Fibroblast of skin of back (primary cell): ENCODE measurements at regions not wholly inside any gene's neighbourhood (a gene's known extent, or its start where the extent isn't known, plus 50 kb on each side); places are given as distances from the start of the nearest gene placed in this dataset.

Experiments used
- DNase-seq: peaks from one replicate; pipeline ENCODE4 v3.0.0-alpha.2; 2013

DNA sequence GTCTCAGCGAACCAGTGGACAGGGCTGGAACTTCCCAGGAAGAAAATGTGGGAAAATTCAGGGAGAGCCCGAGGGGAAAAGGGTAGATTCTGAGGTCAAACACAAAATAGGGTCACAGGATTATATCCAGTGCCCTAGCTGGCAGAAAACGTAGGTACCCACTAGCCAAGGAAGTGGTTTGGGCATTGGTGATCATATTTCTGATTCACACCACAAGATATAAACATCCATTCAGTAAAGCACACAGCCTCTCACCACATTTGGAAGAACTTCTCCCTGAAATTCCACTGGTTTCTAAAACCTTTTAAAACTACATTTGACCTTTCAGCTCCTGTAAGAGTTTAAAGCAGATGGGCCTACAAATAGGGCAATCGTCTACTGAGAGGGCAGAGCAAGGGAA lies 186.9 kb downstream of the TTC32 start:
- DNase-seq, result no peak

DNA sequence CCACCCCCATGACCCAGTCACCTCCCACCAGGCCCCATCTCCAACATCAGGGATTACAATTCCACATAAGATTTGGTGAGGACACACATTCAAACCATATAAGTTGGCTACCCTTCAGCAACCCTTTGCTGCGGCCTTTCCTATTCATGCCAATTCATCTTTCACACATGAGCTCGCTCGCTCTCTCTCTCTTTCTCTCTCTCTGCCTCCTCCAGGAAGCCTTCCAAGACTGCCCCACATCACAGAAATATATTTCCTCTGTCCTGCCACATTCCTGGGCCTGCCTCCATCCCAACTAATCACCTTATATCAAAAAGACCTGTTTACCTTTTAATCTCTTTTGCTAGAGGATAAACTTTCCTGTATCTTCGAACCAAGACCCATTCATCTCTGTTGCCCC lies 188.9 kb downstream of the TTC32 start:
- DNase-seq, result no peak

DNA sequence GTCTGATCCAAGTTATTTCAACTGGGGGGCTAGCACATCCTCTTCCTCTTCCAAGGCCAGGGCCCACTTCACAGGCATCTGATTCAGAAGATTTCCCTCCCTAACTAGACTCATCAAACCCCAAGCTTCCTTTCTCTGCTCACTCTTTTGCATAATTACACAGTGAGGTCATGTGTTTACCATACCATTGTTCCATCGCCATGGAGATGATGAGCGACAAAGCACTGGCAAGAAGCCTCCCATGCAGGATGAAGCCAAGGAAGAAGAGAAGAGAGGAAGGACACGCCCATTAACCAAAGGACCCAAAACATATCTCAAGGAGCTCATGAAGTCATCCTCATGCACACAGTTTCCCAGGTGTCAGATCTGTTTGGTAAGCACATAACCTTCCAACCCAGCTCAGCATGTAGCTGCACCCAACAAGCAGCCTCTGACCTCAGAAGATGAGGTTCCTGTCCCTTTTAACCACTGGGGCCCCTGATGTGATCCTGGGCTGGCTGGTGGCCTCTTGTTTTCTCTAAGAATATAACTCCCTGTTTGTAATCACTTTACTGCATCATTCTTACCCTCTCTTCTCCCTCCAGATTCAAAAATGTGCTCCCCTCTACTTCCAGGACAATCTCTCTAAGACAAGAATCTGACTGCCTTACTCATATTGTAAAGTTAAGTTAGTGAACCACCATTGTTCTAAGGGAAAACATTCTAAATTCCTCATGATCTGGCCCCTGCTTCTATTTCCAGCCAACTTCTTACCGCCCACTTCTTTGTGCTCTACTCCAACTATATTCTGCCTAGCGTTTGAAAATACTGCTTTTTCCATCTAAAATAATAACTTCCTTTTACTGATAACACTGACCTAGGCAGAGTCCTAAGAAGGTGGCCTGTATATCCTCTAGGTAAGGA lies 190.1 kb downstream of the TTC32 start:
- DNase-seq, result peak; percentile 98

DNA sequence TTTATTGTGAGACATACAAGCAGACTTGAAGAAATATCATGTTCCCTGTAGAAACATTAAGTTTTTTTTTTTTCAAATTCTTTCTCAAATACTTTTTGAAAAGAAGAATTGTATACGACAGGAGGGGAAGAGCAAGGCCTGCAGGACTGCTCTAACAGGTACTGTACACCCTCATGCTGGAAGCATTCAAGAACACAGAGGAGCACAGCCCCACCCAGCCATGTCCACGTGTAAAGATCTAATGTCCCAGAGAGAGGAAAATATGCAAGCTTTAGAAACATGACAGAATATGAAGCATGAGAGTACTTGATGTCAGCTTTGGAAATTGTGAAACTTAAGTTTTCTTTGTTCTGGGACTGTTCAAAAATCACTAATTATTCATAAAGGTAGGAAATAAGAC lies 191.6 kb downstream of the TTC32 start:
- no peak for DNase-seq

DNA sequence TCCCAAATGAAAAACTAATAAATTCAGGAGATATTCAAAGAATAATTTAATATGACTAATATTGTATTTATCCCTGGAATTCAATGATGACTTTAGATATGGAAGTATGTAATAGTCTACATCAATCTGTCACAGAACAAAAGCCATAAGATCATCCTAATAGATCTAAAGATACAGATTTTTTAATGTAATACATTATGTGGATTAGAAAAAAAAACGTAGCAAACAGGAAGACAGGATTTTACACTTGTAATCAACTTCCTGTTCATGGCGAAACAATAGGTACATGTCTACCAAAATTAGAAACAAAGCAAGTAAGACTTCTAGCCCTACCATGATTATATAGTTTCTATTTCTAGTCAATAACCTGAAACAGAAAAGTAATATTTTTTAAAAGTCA lies 192.2 kb downstream of the TTC32 start:
- no peak for DNase-seq

DNA sequence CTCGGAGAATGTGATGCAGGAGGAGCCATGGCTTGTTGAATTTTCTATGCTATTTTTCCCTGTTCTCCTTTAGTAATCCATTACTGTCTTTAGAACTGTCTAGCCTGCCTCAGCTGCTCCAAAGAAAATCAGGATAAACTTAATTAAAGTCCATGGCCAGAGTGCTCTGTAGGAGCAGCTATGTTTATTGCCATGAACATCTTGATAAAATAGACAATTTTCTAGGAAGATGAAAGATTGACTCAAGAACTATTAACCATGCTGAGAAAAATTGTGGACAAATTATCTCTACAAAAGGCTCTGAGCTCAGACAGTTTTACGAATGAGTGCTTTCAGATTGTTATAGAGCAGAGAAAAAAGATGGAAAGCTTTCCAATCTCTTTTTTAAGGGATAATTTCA lies 193.0 kb downstream of the TTC32 start:
- no peak for DNase-seq

DNA sequence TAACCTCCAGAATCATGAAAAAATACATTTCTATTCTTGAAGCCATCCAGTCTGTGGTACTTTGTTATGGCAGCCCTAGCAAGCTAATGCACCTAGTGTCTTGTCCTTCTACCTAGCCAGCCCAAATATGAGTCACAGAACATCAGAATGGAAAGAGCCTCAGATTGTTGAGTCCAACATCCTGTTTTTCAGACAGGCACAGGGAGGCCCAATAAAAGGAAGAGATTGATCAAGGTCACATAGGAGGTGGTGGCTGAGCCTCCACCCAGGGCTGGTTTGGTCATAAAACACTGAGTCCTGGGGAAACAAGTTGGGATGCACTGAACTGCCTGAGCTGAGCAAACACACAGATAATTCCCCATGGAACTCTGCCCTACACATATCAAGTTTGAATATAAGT lies 195.5 kb downstream of the TTC32 start:
- no peak for DNase-seq

DNA sequence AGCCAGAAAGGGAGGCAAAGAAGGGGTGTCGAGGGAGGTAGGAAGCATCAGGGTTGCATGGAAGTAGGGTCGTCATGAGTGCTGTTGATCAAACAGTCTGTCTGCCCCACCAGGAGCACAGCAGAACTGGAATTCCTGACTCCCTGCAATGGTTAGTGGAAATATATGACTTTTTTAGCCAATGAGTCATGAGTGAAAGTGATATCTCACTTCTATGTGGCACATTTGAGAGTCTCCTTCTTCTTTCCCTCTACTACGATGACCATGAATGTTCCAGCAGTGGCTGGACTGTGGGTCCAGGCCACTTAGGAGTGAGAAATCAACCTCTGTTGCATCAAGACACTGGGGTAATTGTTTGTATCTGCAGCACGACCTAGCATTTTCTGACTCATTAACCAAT lies 199.5 kb downstream of the TTC32 start:
- DNase-seq, result peak; percentile 45

DNA sequence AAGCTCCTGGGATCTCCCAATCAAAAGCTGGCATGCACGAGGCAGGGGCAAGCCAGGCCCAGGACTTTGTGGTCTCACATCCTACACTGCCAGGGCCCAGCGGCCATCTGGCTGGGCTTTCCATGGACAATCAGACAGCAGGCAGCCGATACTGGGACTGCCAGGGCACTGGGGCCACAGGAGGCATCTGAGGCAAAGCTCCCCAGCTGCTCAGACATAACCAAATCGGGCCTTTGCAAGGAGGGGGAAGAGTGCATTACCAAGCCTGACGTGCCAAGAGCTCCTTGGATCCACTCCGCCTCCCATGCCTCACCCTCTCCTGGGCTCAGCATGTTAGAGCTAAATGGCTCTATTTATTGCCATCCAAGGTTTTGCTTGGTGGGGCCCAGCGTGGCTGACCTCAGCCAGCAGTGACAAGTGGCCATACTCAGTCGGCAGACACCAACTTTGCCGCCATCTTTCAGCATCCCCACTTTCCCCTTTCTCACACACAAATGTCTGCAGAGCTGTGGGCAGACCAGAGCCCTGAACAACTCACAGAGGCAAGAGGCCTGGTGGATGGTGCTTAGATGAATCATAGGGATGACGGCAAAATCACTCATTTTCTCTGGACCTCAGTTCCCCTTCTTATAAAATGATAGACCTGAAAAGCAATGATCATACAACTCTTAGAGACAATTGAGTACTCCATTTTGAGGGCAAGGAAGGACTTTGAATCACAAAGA lies 200.8 kb downstream of the TTC32 start:
- no peak for DNase-seq

DNA sequence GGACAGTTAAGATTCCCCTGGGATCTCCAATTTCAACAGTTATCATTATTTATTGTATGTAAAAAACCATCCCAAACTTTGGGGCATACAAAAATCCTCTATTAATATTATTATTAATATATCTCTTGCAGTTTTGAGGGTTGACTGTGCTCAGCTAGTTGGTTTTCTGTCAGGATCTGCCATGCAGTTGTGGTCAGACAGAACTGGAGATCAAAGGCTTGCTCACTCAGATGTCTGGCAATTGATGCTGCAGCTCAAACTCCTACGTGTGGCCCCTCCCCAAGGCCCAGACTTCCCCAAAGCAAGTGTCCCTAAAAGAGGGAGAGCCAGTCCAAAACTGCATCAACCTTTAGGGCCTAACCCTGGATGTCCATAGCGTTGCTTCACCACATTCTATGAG lies 204.7 kb downstream of the TTC32 start:
- no peak for DNase-seq

DNA sequence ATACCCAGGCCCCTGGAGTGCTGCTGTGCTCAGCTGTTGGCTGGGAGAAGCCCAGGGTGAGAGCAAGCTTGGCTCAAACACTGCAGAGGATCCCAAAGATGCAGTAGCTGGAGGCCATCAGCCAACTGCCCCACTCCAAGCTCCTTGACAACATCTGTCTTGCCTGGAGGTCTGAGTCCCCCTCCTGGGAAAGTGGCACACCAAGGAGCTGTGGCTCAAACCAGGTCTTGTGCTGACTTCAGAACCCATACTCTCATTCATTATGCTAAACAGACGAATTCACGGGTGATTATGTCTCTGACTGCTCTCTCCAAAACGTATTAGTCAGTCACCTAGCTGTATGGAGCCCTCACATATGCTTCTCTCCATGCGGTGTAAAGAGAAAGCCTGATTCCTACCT lies 206.1 kb downstream of the TTC32 start:
- no peak for DNase-seq

DNA sequence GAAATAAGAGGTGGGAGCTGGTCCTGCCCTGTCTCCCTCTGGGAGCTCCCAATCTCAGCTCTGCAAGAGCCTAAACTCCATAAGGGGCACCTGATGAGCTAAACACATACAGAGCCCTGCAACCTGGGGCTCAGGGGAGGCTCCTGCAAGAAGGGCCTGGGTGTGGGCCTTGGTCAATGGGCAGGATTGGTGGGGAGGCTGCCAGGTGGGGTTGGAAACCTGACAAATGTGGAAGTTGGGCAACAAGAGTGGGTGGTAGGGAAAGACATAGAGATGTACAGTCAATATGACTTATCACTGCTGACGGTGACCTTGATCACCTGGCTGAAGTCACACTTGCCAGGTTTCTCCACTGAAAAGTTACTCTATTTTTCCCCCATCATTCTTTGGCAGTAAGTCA lies 209.9 kb downstream of the TTC32 start:
- no peak for DNase-seq

DNA sequence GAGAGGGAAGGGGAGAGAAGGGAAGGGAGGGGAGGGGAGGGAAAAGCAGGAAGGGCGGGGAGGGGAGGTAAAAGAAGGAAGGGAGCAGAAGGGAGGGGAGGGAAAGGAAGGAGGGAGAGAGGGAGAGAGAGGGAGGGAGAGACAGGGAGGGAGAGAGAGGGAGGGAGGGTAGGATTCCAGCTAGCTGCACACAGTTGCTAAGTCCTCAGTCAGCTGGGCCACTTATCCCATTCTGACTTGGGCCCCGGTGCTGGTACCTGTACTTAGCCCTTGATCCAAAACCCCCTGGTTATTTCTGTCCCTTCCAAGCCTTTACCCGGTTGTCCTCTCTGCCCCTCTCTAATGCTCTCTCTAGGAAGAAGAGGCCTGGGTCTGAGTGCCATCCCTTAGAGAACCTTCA lies 211.4 kb downstream of the TTC32 start:
- no peak for DNase-seq

DNA sequence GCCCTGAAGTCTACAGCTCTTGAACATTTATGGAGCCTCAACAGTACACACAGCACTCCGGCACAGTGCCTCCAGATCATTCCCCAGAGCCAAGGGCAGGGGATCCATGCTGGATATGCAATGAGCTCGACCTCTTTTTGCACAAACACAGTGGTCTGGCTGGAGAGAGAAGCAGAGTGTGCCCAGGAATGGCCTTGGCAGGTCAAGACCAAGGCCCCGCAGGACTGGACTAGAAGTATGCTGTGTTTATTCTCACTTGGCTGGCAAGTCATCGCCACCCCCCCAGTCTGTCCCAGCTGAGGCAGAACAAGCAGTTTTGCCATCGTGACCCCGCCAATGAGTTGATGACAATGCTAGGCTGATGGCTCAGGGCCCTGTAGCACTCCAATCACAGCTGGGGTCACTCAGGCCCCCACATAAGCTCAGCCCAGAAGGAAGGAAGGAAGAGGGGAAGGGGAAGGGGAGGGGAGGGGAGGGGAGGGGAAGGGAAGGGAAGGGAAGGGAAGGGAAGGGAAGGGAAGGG lies 212.1 kb downstream of the TTC32 start:
- no peak for DNase-seq

DNA sequence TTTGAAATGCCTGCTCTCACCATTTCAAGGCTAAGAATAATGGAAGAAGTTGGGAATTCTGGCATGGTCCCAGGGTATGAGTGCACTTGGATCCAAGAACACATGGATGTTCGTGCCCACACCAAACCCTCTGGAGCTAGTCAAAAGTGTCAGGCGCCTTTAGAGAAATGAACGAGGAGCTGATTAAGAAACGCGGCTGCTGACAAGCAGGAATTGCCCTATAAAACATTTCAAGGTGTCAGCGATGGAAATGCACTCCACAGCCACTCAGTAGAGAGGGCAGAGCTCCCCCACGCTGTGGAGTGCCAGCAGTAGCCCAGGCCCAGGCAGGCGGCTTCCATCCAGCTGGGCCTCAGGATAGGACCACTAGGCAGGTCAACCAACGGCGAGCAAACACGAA lies 213.7 kb downstream of the TTC32 start:
- DNase-seq, result no peak

DNA sequence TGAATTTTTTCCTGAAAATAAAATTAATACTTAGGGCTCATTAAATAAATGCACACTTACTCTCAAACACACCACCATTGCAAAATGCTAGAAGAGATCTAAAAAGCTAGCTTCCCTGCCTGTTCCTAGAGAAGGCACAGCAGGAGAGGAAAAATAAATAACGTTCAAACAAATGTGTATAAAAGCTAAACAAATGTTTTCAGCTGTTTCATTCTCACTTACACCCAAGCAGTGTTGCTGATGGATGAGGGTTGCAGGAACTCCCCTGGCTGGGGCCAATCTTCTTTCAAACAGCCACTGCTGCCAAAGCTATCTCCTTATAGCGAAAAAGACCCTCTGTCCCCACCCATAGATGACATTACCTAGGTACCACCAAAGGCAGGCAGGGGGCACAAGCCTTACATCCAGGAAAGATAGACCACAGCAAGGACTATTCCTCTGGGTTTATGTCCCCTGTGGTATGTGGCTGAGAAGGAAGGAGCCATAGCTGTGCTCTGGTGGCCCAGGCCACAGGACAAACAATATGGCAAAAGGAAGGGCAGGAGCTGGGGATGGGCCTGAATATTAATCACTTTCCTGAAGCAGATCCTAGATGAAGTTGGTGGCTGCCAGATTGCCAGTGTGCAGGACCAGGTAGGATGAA lies 214.6 kb downstream of the TTC32 start:
- DNase-seq, result no peak

DNA sequence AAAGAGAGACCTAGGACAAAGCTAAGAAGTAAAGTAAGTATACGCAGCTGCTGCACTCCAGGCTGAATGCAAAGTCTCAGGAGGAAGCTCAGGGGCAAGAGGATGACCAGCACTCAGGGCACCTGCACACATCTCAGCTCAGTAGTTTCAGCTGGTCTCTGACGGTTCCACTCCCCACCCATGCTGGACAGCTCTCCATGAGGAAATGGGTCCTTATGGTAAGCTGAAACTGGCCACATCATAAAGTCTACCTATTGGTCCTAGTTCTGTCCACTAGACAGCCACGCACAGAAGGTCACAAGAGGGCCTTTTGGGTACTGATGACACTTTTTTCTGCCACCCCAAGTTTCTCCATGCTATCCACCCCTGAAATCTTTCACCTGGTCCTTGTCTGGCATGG lies 215.3 kb downstream of the TTC32 start:
- DNase-seq, result no peak

DNA sequence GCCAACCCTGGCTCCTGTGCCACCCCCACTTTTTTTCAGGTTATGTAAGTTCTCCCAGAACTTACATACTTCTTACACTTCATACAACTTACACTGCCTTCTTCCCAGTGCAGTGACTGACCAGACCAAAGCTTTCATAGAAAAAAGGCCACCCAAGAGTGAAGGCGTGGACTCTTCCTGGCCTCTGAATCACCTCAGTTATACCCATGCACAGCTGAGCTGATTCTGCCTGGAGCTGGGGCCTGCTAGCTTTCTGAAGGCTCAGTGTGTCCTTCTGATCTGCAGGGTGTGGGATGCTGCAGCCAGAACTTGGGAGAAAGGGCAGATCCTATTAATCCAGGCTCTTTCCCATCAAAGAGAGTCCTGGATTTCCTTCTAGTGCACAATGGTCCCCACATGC lies 216.1 kb downstream of the TTC32 start:
- DNase-seq, result no peak

DNA sequence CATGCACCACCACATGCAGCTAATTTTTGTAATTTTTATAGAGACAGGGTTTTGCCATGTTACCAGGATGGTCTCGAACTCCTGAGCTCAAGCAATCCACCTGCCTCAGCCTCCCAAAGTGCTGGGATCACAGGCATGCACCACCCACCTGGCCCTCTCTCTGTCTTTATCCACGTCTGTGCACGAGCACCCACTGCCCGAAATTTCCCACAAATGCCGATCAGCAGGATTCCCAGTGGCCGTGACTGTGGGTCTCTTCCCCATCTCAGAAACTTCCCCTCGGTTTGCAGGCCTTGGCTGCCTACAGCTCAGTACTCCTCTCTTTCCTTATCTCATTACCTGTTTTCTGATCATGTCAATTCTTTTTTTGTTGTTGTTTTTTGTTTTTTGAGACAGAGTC lies 217.3 kb downstream of the TTC32 start:
- no peak for DNase-seq

DNA sequence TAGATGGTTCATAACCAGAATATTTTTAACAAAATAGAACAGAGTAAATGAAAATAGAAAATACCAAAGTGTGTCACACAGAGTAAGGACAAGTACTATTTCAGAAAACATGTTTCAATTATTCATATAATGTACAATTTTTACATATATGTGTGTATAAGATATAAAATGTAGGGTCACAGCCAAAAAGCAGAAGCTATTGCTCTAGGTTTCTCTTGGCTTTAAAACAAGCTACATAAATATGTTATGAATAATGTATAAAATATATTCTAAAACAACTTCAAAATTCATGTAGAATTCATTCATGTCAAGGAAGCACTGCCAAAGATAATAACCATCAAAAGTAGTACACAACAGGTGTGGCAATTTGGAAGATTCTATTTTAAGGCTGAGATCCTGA lies 218.2 kb downstream of the TTC32 start:
- DNase-seq, result no peak

DNA sequence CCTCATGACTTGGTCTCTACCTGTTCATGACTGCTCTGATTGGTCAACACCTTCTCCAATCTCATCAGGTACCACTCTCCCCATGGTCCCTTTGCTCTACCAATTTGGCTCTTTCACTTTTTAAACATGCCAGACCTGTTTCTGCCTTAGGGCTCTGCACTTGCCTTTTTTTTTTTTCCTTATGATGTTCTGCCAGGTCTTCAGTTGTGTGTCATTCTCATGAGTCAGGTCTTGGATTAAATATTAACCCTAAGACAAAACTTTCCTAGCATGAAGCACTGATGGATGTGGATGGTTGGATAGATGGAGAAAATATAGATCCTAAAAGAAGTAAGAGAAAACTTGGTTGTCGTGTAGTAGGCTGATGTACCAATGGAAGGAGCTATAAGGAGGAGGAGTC lies 219.3 kb downstream of the TTC32 start:
- no peak for DNase-seq

DNA sequence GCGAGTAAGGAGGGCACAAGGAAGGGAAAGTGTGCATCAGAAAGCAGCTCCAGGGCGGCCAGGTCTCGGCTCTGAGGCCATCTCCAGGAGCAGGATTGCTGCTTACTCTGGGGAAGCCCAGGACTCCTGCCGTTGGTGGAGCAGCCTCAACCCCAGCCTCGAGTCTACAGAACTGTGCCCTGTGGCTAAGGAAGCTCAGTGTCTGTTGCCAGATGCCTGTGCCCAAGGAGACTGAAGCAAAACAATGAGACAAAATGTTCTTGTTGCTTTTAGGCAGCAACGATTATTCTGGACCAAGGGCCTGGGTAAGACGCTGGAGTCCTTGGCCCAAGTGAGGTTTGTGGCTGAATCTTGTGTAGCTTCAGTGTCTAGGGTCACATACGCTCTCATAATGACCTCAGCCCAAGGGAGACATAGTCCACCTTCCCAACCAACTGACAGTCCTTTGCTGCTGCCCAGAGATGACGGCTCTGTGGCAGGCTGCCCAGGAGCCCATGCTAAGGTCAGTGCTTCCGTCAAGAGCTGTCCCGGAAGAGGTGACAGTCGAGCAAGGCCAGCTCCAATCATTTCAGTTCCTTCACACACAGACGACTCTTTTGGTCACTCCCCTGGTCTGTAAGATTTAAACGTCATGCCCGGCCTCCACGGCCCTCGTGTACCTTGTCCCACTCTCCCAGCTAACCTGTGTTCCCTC lies 223.8 kb downstream of the TTC32 start:
- DNase-seq, result no peak
